ENCODE measurements at regions not wholly inside any gene's neighbourhood (a gene's known extent, or its start where the extent isn't known, plus 50 kb on each side); places are given as distances from the start of the nearest gene placed in this dataset.

DNA sequence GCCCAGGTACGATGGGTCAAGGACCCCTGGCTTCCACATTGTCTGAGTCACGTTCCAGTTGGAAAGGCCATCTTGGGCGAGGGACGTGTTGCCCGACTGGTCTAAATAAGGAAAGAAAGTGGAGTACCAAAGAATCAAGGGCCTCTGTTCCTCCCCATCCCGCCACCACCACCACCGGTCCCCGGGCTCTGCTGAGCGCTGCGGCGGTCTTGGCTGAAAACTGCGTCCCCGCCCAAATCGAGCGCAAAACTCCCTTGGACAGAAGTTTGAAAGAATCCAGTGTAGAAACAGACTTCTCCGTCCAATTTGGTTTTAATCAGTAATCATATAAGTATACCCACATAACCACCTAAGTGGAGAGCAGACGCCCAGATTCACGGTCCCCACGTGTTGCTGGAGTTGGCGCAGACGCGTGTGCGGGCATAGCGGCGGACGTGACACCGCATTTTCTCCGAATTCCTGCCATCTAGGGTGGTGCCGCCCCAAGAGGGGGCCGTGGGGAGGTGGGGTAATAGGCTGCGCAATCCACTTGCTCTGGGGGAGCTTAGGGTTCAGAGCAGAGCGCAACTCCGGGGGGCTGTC lies 243.8 kb upstream of the TOPAZ1 start:
- no peak for DNase-seq

- DNase-seq: no peak
Measured at GRCh38 chr3:43998370-43998835, 243.3 kb upstream of the TOPAZ1 start.

DNA sequence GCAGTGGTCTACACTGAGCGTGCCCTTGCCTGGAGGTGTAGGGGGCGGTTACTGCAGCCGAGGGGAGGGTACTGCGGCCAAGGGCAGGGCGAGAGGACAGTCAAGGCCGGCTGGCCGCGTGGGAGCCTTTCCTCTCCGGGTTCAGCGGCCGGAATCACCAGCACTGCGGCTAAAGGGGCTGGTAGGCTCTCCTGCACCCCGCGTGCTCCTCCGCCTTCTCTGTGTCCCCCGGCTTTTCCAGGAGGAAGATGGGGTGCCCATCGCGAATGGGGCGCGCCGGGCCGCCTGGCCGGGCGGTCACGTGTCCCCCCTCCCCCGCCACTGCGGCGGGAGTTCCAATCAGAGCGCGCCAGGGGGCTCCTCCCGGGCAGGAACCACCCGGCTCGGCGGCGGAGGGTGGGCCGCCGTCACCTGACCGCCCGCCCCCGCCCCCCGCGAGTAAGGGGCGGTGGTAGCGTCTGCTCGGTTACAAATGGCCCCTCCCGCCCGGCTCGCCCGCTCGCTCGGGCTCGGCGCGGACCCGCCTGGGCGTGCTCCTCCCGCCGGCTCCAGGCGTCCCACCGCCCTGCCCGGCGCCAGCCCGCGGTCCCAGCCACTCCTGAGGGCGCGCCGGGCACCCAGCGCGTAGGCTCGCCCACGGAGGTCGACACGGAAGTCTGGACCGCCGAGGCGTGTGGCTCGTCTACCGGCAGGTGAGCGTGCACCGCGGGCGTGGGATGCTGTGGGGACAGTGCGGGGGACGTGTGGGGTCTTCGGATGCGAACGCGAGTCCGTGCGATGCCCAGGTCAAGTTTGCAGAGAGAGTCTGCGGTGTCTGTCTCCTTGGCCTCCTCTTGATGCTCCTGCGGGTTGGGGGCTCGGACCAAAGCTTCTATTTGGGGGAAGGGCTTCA lies 242.6 kb upstream of the TOPAZ1 start:
- no peak for DNase-seq

GRCh38 chr3:43999728-44000319 lies 241.9 kb upstream of the TOPAZ1 start:
- DNase-seq: no peak

DNA sequence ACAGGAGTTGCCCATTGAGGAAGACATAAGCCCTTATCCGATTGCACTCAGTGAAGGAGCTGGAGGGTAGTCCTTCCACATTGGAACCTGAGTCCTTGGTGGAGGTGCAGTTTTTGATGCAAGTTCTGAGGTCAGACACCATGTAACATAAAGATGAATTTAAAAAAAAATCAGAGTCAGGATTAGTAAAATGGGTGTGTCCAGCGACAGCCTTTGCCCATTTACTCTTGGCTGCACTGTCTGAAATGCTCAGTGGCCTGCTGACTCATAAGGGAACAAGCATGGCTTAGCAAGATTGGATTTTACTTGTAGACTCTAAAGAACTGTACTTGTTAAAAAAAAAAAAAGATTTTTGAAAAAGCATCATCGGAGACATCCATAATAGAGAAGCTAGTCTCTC lies 241.1 kb upstream of the TOPAZ1 start:
- no peak for DNase-seq

DNA sequence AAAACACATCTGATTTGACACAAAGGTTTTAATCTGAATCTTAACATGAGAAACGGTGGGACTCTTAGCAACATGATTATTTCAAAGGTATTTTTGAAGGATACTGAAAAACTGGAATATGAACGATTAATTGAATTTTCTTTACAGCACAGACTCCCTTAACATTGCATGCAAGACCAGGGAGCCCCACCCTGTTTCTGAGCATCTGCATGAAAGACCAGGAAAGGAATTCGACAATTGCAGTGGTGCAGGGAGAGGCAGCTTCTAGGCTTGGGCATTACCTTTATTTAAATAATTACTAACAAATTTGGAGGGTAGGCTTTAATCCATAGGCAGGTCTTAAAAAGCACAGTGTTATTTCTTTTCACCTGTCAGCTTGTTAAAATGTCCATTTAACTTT lies 240.6 kb upstream of the TOPAZ1 start:
- DNase-seq: no peak

GRCh38 chr3:44003801-44004200 lies 237.9 kb upstream of the TOPAZ1 start:
- DNase-seq: no peak

DNA sequence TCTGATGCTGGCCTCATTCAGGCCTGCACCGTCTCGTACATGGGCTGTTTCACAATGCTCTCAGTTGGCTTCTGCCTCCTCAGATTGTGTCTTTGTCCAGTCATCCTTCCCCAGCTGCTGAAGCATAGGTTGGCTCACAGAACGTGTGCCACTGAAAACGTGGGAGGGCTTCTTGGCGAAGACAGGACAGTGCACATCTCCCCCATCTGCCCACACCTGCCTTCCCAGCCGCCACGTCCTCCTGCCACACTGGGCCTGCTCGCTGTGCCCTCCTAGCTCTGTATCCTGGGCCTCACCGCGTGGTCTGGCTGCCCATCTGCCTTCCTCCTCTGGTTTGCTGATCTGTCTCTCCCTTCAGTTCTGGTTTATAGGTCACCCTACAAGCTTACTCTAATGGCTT lies 230.0 kb upstream of the TOPAZ1 start:
- DNase-seq: no peak

- DNase-seq: no peak
Measured at GRCh38 chr3:44012160-44012899, 229.4 kb upstream of the TOPAZ1 start.

GRCh38 chr3:44013967-44014366 lies 227.7 kb upstream of the TOPAZ1 start:
- DNase-seq: no peak

- no peak for DNase-seq
Measured at GRCh38 chr3:44015170-44015569, 226.5 kb upstream of the TOPAZ1 start.

DNA sequence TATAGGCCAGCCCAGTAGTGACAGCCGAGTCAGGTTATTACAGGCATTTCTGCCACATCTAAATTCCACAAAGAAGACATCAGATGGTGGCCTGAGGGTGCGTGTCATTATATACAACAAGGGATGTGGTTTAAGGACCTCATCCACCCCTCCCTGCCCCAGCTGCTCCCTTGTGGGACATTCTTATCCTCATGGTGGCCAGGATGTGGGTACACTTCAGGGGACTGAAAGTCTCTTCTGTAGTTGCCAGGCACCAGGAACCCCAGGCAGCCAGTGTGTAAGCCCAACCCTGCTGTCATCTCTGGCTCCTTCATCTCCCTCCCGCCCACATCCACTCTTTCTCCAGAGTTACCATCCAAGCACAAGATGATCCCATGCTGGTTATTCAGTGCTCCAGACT lies 224.9 kb upstream of the TOPAZ1 start:
- no peak for DNase-seq

- no peak for DNase-seq
Measured at GRCh38 chr3:44018926-44019325, 222.8 kb upstream of the TOPAZ1 start.

DNA sequence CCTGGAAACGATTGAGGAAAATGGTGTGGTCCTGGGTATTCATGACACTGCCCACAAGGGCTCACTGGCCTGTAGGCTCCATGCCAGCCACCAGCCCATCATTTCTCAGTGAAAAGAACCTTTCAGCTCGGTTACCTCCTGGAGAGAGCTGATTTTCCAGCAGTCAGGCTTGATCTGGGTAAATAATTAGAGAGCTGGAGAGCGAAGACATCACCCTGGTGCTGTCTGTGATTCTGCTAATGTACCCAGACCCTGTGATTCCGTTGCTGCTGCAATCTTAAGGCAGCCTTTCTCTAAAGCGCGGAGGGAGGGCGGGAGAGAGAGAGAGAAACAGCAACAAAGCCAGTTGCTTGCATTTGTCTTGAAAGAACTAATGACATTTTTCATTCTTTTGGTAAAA lies 221.9 kb upstream of the TOPAZ1 start:
- DNase-seq: no peak

GRCh38 chr3:44020143-44020542 lies 221.5 kb upstream of the TOPAZ1 start:
- DNase-seq: no peak

DNA sequence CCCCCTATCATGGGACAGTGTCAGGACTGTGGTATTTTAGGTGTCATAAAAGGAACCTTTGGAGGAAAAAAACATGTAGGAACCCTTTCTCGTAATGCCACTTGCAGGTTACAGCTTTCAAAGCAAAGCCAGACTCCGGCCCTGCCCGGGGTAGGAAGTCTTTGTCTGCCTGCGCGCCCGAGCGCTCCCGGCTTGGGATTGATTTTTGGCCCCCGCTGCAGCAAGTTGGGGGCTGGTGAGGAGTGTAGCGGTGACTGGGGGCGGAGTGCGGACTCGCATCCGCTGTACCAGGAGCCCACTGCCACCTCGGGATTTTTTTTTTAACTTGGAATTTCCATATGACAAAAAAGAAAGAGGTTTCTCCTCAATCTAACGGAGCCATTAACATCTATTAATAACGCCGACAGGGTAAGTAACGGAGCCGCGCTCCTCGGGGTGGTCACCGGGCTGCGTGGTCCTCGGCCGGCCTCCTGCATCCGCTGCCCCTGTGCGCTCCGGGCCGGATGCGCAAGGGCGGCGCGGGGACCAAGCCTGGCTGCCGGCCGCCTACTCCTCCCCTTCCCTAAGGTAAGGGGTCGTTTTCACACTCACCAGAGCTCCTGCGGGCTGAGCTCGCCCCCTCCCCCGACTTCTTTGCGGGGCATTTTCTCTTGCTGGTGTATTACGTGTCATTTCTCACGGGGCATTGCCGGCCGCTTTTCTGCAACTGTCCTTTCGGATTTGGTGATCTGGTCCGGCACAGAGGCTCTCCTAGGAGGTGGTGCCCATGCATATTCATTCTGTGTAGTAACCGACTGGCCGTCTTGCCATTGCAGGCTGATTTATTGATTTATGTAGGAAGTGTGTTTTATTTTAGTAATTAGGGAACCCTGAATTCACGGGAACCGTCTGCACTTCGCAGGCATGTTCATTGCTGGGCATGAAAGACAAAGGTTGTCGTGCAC lies 219.8 kb upstream of the TOPAZ1 start:
- DNase-seq: no peak

DNA sequence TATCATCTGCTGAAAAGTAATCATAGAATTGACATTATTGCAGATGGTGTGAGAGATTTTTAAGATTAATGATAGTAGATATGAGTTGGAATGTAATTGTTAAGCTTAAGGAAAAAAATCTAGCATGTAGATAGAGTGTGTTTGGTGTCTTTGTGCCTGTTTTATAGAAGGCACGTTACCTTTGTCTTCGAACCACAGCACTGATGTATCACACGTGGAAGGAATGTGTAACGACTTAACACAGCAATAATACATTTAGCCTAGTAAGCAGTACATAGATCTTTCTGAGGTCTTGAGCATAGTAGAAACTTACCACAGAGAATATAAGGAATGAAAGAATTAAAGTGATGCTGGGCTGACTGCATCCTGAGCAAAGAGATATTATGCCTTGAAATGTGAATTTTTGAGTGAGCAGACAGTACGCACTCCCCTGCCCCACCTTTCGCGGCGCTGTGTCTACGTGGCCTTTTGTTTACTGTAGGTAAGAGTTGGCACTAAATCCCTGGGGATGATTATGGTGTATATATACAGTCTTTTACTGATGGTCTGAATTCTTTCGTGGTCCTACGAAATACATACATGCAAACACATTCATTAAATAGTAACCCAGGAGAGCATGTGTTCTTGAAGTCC lies 217.6 kb upstream of the TOPAZ1 start:
- no peak for DNase-seq

DNA sequence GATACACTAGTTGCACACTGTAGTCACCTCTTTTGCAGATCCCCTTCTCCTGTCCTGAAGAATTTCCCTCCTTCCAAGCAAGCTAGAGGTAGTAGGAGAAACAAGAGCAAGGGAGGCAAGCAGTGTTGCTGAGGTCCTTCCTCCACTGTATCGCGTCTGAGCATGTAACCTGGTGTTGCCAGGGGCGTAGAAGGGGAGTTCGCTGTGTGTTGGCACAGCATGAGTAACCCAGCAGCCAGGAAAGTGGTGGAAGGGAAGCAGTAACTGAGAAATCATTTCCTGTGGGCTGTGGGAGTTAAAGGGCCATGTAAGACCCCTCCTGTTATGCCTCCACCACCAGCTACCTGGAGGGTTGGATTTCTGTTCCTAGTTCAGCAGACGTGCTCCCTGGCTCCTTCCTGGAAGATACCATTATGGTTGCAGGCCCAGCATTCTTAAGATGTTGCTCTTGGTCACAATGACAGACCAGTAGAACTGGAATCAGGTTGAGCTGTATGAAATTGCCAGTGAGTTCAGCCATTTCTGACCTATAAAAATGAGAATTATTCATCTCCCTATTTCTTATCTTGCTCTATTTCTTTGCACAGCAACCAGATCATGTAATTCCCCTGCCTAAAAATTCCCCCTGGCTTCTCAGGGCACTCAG lies 215.3 kb upstream of the TOPAZ1 start:
- DNase-seq: no peak

DNA sequence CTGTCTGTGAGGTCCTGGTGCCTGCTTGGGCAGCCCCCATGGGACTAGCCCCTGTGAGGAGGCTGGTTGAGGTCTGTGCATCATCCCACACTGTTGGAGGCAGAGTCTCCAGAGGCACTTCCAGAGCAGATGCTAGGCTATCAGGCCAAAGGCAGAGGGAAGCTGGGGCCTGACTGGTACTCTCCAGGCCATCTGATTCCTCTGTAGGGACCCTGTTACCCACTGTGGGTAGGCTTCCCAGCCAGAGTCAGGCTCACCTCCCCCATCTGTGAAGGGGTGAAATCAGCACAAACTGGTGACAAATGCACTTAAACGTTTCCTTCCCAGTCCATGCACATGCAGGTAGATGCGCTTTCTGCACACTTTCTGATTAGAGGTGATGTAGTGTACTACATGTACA lies 212.6 kb upstream of the TOPAZ1 start:
- no peak for DNase-seq

GRCh38 chr3:44030285-44030684 lies 211.4 kb upstream of the TOPAZ1 start:
- no peak for DNase-seq

- no peak for DNase-seq
Measured at GRCh38 chr3:44030687-44031305, 210.9 kb upstream of the TOPAZ1 start.
